EL (cell line): ENCODE measurements at regions not wholly inside any gene's neighbourhood (a gene's known extent, or its start where the extent isn't known, plus 50 kb on each side); places are given as distances from the start of the nearest gene placed in this dataset.
"Not testable (repeated sequence)": the region's sequence is repeated elsewhere in the genome, so short reads cannot be mapped to it uniquely, and the experiment has no call there.

Experiments used
- DNase-seq: peaks from one replicate; pipeline ENCODE4 v3.0.0-alpha.2; 2016

GRCh38 chr12:88667615-88668014 lies 87.3 kb upstream of the KITLG start:
- not testable (repeated sequence) for DNase-seq

GRCh38 chr12:88665071-88665470 lies 84.8 kb upstream of the KITLG start:
- peak; percentile 21 for DNase-seq

- DNase-seq, result no peak
These were observed 82.7 kb upstream of the KITLG start for GRCh38 chr12:88662961-88663360.

GRCh38 chr12:88662093-88662492 lies 81.8 kb upstream of the KITLG start:
- no peak for DNase-seq

- DNase-seq, result no peak
These were observed 77.7 kb upstream of the KITLG start for GRCh38 chr12:88658009-88658408.

- peak; percentile 55 for DNase-seq
These were observed 70.4 kb upstream of the KITLG start for GRCh38 chr12:88650715-88651114.

- DNase-seq, result no peak
These were observed 68.4 kb upstream of the KITLG start for GRCh38 chr12:88648625-88649024.

- DNase-seq, result no peak
These were observed 66.6 kb upstream of the KITLG start for GRCh38 chr12:88646824-88647223.

- DNase-seq, result no peak
These were observed 65.5 kb upstream of the KITLG start for GRCh38 chr12:88645816-88646215.

GRCh38 chr12:88644946-88645702 lies 64.9 kb upstream of the KITLG start:
- DNase-seq, result no peak

- no peak for DNase-seq
These were observed 63.4 kb upstream of the KITLG start for GRCh38 chr12:88643685-88644084.

GRCh38 chr12:88642675-88643431 lies 62.6 kb upstream of the KITLG start:
- DNase-seq, result no peak

GRCh38 chr12:88638966-88639760 lies 58.9 kb upstream of the KITLG start:
- peak; percentile 32 for DNase-seq

GRCh38 chr12:88638388-88638787 lies 58.1 kb upstream of the KITLG start:
- DNase-seq, result no peak

GRCh38 chr12:88634008-88634407 lies 53.7 kb upstream of the KITLG start:
- no peak for DNase-seq

- DNase-seq, result no peak
These were observed 53.0 kb upstream of the KITLG start for GRCh38 chr12:88633312-88633711.

GRCh38 chr12:88630561-88630960 lies 50.3 kb upstream of the KITLG start:
- no peak for DNase-seq
